ENCODE measurements at regions not wholly inside any gene's neighbourhood (a gene's known extent, or its start where the extent isn't known, plus 50 kb on each side); places are given as distances from the start of the nearest gene placed in this dataset.

- Histone ChIP-seq H3K36me3 (ENCODE audit: low read depth, missing control alignments) (no peaks in the 10 kb centered on the region), H3K27ac (no peak overlapping the region), H3K9me3 (no peaks in the 10 kb centered on the region), H3K4me1 (peaks cover 5% of the 10 kb centered on the region), H3K4me3 (no peak overlapping the region), H3K27me3 (no peaks in the 10 kb centered on the region)
- 97% methylated on average over 20 to 25 of the region's 25 CpGs for WGBS, 2 donors
- no peak for DNase-seq
- intact Hi-C loops (cut with DNase I; ENCODE audit: low total_unique reads) = no loop called here
- TF ChIP-seq POLR2A (IDR thresholded peaks at IDR 0.05) (no peak), CTCF (IDR thresholded peaks at IDR 0.05) (no peak)
These were observed 237.5 kb downstream of the ERMARD start for GRCh38 chr6:169988769-169989550.

GRCh38 chr6:169986848-169987498, 235.6 kb downstream of the ERMARD start:
- H3K9me3 ChIP-seq = no peaks in the 10 kb centered on the region
- intact Hi-C loops (cut with DNase I; ENCODE audit: low total_unique reads) = no loop called here
- H3K4me1 ChIP-seq = no peaks in the 10 kb centered on the region
- no peak for DNase-seq
- no peaks in the 10 kb centered on the region for H3K36me3 ChIP-seq (ENCODE audit: low read depth, missing control alignments)
- H3K4me3 ChIP-seq = no peak overlapping the region
- no peak overlapping the region for H3K27ac ChIP-seq
- 89 to 93% methylated on average over 8 to 35 of the region's 35 CpGs for WGBS, 2 donors
- TF ChIP-seq CTCF (IDR thresholded peaks at IDR 0.05) = no peak
- TF ChIP-seq POLR2A (IDR thresholded peaks at IDR 0.05) = no peak
- H3K27me3 ChIP-seq = no peaks in the 10 kb centered on the region

- TF ChIP-seq POLR2A (IDR thresholded peaks at IDR 0.05) (no peak), CTCF (IDR thresholded peaks at IDR 0.05) (no peak)
- no peak overlapping the region for H3K27ac ChIP-seq
- H3K4me1 ChIP-seq = no peaks in the 10 kb centered on the region
- H3K9me3 ChIP-seq = no peaks in the 10 kb centered on the region
- H3K27me3 ChIP-seq = no peaks in the 10 kb centered on the region
- H3K36me3 ChIP-seq (ENCODE audit: low read depth, missing control alignments) = no peaks in the 10 kb centered on the region
- WGBS, 2 donors = 95% methylated on average over 25 to 30 of the region's 30 CpGs
- no peak for DNase-seq
- intact Hi-C loops (cut with DNase I; ENCODE audit: low total_unique reads) = no loop called here
- no peak overlapping the region for H3K4me3 ChIP-seq
These were observed 234.9 kb downstream of the ERMARD start for GRCh38 chr6:169986171-169986847.

GRCh38 chr6:169985121-169986015, 233.9 kb downstream of the ERMARD start:
- Histone ChIP-seq H3K4me1 (no peaks in the 10 kb centered on the region), H3K36me3 (ENCODE audit: low read depth, missing control alignments) (no peaks in the 10 kb centered on the region), H3K9me3 (no peaks in the 10 kb centered on the region), H3K4me3 (no peak overlapping the region), H3K27ac (no peak overlapping the region), H3K27me3 (no peaks in the 10 kb centered on the region)
- WGBS, 2 donors = 93 to 96% methylated on average over 15 to 38 of the region's 38 CpGs
- DNase-seq = no peak
- intact Hi-C loops (cut with DNase I; ENCODE audit: low total_unique reads) = no loop called here
- TF ChIP-seq CTCF (IDR thresholded peaks at IDR 0.05) = no peak
- TF ChIP-seq POLR2A (IDR thresholded peaks at IDR 0.05) = no peak

Data from testis (tissue), 2 donors.